GM13976 (cell line): ENCODE measurements at regions not wholly inside any gene's neighbourhood (a gene's known extent, or its start where the extent isn't known, plus 50 kb on each side); places are given as distances from the start of the nearest gene placed in this dataset.

Experiments
- DNase-seq: peaks from one replicate; pipeline ENCODE4 v3.0.0; 2012; ENCODE audit warnings: low spot score
- CTCF ChIP-seq: IDR thresholded peaks from 2 replicates; pipeline ENCODE4 v1.5.1; 2012; ENCODE audit warnings: borderline replicate concordance, mild to moderate bottlenecking; ENCODE audit not compliant: insufficient read depth; ENCODE audit errors: extremely low read depth, missing control alignments, control extremely low read depth
- in situ Hi-C: fragments of 300-500 bp; cut with MboI; formaldehyde crosslinking; loops from one replicate; pipeline ENCODE4 v1.12.0; 2022; ENCODE audit warnings: low sequenced_read_pairs, mixed read lengths, inconsistent platforms; ENCODE audit not compliant: unreplicated experiment

DNA sequence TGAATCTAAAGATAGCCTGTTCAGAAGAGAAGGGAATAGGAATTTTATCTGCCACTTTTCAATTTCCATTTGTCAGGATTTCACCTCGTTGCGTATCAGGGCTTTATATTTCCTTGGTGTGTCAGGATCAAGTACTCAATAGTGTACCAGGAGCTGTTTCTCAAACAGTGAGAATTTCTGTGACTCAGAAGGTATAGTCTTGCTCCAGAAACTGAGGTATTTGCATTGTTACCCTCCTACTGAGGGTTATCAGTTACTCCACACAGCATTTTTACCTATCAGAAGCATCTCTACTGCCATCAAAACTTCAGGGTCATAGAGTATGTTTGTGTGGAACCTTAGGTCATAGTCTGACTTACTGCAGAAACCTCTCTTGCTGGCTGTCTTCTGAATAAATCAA lies 271.7 kb upstream of the EDNRB start:
- DNase-seq: no peak
- TF ChIP-seq CTCF: no peak
- in situ Hi-C loops: no loop called here

DNA sequence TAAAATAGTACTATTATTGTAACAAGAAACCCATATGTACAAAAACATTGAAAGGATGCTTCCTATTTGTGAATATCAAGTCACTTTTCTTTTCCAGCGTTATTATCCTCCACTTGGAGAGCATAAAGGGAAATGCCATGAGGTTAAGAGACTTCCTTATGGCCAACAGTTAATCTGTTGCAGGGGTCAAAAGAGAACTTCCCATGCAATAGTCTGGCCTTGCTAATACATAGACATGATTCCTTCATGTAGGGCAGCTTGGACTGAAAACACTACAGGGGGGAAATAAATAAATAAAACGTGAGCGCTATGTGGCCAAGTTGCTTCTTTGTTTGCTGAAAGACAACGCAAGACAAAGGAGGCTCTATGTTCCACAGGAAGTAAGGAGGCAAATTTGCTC lies 269.1 kb upstream of the EDNRB start:
- DNase-seq: no peak
- in situ Hi-C loops: no loop called here
- no peak for TF ChIP-seq CTCF

- in situ Hi-C loops: no loop called here
- DNase-seq: no peak
- TF ChIP-seq CTCF: no peak
Measured at GRCh38 chr13:78185700-78186099, 267.1 kb upstream of the EDNRB start.

GRCh38 chr13:78183732-78184131 lies 265.1 kb upstream of the EDNRB start:
- no peak for TF ChIP-seq CTCF
- in situ Hi-C loops: no loop called here
- no peak for DNase-seq

- no peak for DNase-seq
- TF ChIP-seq CTCF: no peak
- in situ Hi-C loops: no loop called here
Measured at GRCh38 chr13:78182813-78183212, 264.2 kb upstream of the EDNRB start.

DNA sequence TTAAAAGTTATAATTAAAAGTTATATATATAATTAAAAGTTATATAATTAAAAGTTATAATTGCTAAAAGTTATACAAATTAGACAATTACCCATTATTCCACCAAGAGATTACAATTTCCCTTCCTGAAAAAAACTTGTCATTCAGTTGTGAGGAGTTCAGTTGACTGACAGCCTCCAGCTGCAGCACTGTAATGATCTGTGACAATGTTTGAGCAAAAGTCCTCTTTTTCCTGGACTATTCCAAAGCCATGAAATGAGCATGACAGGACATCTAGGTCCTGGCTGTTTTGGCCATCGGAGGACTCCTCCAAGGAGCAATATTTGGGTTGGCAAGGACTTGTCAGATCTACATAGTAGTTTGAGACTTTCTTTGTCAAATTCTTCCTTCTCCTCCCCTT lies 258.7 kb upstream of the EDNRB start:
- in situ Hi-C loops: no loop called here
- no peak for TF ChIP-seq CTCF
- no peak for DNase-seq

GRCh38 chr13:78176880-78177279 lies 258.2 kb upstream of the EDNRB start:
- in situ Hi-C loops: no loop called here
- no peak for DNase-seq
- TF ChIP-seq CTCF: no peak
